H1 (cell line): ENCODE measurements at regions not wholly inside any gene's neighbourhood (a gene's known extent, or its start where the extent isn't known, plus 50 kb on each side); places are given as distances from the start of the nearest gene placed in this dataset.

ENCODE experiments used
- CBX8 ChIP-seq: fragments of 300-800, 300-1000 bp; sonication (generic); IDR thresholded peaks from 2 replicates; pipeline ENCODE4 v1.7.1; 2016; ENCODE audit warnings: low read depth, low read length, borderline replicate concordance
- CREB1 ChIP-seq: IDR thresholded peaks from 2 replicates; pipeline ENCODE4 v1.6.1; 2012; ENCODE audit warnings: inconsistent platforms
- CTBP2 ChIP-seq: IDR thresholded peaks from 2 replicates; pipeline ENCODE4 v1.7.0; 2011; ENCODE audit warnings: borderline replicate concordance, mild to moderate bottlenecking, moderate library complexity, mixed read lengths, low read length; ENCODE audit not compliant: insufficient read depth, insufficient read length
- KDM5A ChIP-seq: fragments of 200-600 bp; IDR thresholded peaks from 2 replicates; pipeline ENCODE4 v1.7.1; 2012; ENCODE audit warnings: mild to moderate bottlenecking, low read length, inconsistent platforms, mixed read lengths
- POU5F1 ChIP-seq: IDR thresholded peaks from 2 replicates; pipeline ENCODE4 v1.6.1; 2011; ENCODE audit warnings: low read depth, mild to moderate bottlenecking, low read length, moderate library complexity
- TCF12 ChIP-seq: IDR thresholded peaks from 2 replicates; pipeline ENCODE4 v1.6.1; 2011; ENCODE audit warnings: low read depth, mild to moderate bottlenecking, low read length

GRCh38 chr5:44991693-44992092 lies 182.9 kb downstream of the MRPS30 start (continued):
- no peak for TF ChIP-seq CBX8
- no peak for TF ChIP-seq CREB1
- TF ChIP-seq KDM5A: no peak
- no peak for TF ChIP-seq POU5F1
- no peak for TF ChIP-seq CTBP2
- TF ChIP-seq TCF12: no peak
